Esophagus muscularis mucosa (tissue), 4 donors: ENCODE measurements at regions not wholly inside any gene's neighbourhood (a gene's known extent, or its start where the extent isn't known, plus 50 kb on each side); places are given as distances from the start of the nearest gene placed in this dataset.

Source experiments
- DNase-seq: peaks from one replicate; pipeline ENCODE4 v3.0.0-alpha.2; 2017; ENCODE audit errors: extremely low spot score
- H3K27ac ChIP-seq, 4 donors: fragments of 200-600 bp; sonication (generic); replicated peaks in 1 of 4; 1 replicate in 3 of 4; 2 replicates in 1 of 4; pipeline ENCODE4 v1.5.1; 2016 to 2019; ENCODE audit warnings: mild to moderate bottlenecking in 1 of 4
- H3K27me3 ChIP-seq, 4 donors: fragments of 200-600 bp; sonication (generic); one replicate each; pipeline versions ENCODE4 v1.5.1 to v1.6.0; 2016 to 2019
- H3K36me3 ChIP-seq, 4 donors: fragments of 200-600 bp; sonication (generic); one replicate each; pipeline ENCODE4 v1.5.1; 2016 to 2019
- H3K4me1 ChIP-seq, 4 donors: fragments of 200-600 bp; sonication (generic); one replicate each; pipeline ENCODE4 v1.5.1; 2016 to 2019
- H3K4me3 ChIP-seq, 4 donors: fragments of 200-600 bp; sonication (generic); 1 replicate in 2 of 4; 2 replicates in 2 of 4; pipeline ENCODE4 v1.5.1; 2016 to 2019; ENCODE audit warnings: mild to moderate bottlenecking in 4 of 4, moderate library complexity in 1 of 4
- H3K9me3 ChIP-seq, 4 donors: fragments of 200-600 bp; sonication (generic); 1 replicate in 3 of 4; 2 replicates in 1 of 4; pipeline ENCODE4 v1.5.1; 2016 to 2019
- CTCF ChIP-seq, 3 experiments: fragments of 200-600 bp in 2 of 3; fragments of 450-650 bp in 1 of 3; sonication (generic) in 2 of 3; IDR thresholded peaks; one replicate each; pipeline ENCODE4 v1.5.1; 2017 to 2019; ENCODE audit warnings: antibody characterized with exemption in 3 of 3, mild to moderate bottlenecking in 2 of 3, moderate library complexity in 1 of 3
- EP300 ChIP-seq: sonication (generic); formaldehyde crosslinking; IDR thresholded peaks from one replicate; pipeline ENCODE4 v1.6.1; 2017; ENCODE audit warnings: antibody characterized with exemption
- POLR2A ChIP-seq: fragments of 450-650 bp; IDR thresholded peaks from one replicate; pipeline ENCODE4 v1.6.1; 2017; ENCODE audit warnings: antibody characterized with exemption, moderate library complexity, mild to moderate bottlenecking, low read depth
- POLR2AphosphoS5 ChIP-seq, 2 donors: sonication (generic); formaldehyde crosslinking; IDR thresholded peaks; one replicate each; pipeline ENCODE4 v1.6.1; 2017; ENCODE audit warnings: antibody characterized with exemption in 2 of 2
- WGBS: methylation state at CpG from one replicate; pipeline ENCODE4 v1.1.5; 2018; 5-methylcytosine and 5-hydroxymethylcytosine counted together
- intact Hi-C: fragments of 100-400 bp; cut with DNase I; formaldehyde crosslinking; loops from one replicate; pipeline ENCODE4 v1.15.1; 2023

- DNase-seq = no peak
- no peak overlapping the region for H3K4me3 ChIP-seq
- H3K4me1 ChIP-seq = peaks cover 0 to 8% (median 7%) of the 10 kb centered on the region in 4 donors
- intact Hi-C loops = loop anchor here (2.0 to 10.0 kb wide), 2 partner anchors 160 to 220 kb away; no protein-coding TSS in a partner anchor
- WGBS = 19% methylated on average over 18 of the region's 18 CpGs
- no peaks in the 10 kb centered on the region for H3K36me3 ChIP-seq
- TF ChIP-seq POLR2A = no peak
- TF ChIP-seq CTCF (IDR thresholded peaks at IDR 0.05) = peak; percentile 55 to 70 (median 58)
- H3K27me3 ChIP-seq = peaks cover 0 to 43% (median 2%) of the 10 kb centered on the region in 4 donors
- H3K9me3 ChIP-seq = no peaks in the 10 kb centered on the region
- no peak overlapping the region for H3K27ac ChIP-seq
Measured at GRCh38 chr20:20824924-20825584, 112.6 kb upstream of the RALGAPA2 start.

DNA sequence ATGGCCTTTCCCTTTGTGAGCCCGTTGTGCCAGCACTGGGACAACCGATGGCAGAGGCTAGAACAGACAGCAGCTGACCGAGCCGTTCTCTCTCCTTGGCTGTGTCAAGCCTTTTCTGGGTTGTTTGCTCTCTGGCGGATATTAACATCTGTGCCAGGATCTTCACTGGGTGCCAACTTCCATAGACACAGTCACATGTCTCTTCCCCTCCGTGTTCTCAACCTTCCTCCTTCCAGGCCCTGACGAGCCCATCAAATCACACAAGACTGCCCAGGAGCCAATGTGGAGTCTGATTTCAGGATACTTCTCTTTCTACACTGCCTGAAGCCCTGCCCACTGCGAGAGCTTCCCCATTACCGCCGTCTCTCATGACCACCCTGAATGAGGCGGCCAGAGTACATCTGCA is 111.0 kb upstream of the RALGAPA2 start:
- intact Hi-C loops = loop anchor here (10.0 kb wide), 1 partner anchor 219 kb away; no protein-coding TSS in a partner anchor
- Histone ChIP-seq H3K27me3 (peaks cover 0 to 44% (median 2%) of the 10 kb centered on the region in 4 donors), H3K9me3 (no peaks in the 10 kb centered on the region), H3K27ac (no peak overlapping the region), H3K4me1 (peaks cover 0 to 8% (median 7%) of the 10 kb centered on the region in 4 donors), H3K36me3 (no peaks in the 10 kb centered on the region), H3K4me3 (no peak overlapping the region)
- DNase-seq = no peak
- WGBS = 80% methylated on average over 11 of the region's 11 CpGs
- no peak for TF ChIP-seq POLR2AphosphoS5 (IDR thresholded peaks at IDR 0.05)
- no peak for TF ChIP-seq CTCF (IDR thresholded peaks at IDR 0.05)
- TF ChIP-seq EP300 = no peak
- no peak for TF ChIP-seq POLR2A

- Histone ChIP-seq H3K27me3 (peaks cover 0 to 34% (median 2%) of the 10 kb centered on the region in 4 donors), H3K27ac (no peak overlapping the region), H3K9me3 (no peaks in the 10 kb centered on the region), H3K36me3 (no peaks in the 10 kb centered on the region), H3K4me1 (peaks cover 0 to 8% (median 7%) of the 10 kb centered on the region in 4 donors), H3K4me3 (no peak overlapping the region)
- intact Hi-C loops = loop anchor here (10.0 kb wide), 1 partner anchor 217 kb away; no protein-coding TSS in a partner anchor
- TF ChIP-seq EP300 = no peak
- no peak for TF ChIP-seq POLR2A
- TF ChIP-seq CTCF (IDR thresholded peaks at IDR 0.05) = no peak
- no peak for TF ChIP-seq POLR2AphosphoS5 (IDR thresholded peaks at IDR 0.05)
- no peak for DNase-seq
- WGBS = 71% methylated on average over 12 of the region's 12 CpGs
Measured at GRCh38 chr20:20821484-20822260, 109.2 kb upstream of the RALGAPA2 start.

- intact Hi-C loops = loop anchor here (10.0 kb wide), 1 partner anchor 216 kb away; no protein-coding TSS in a partner anchor
- WGBS = 58% methylated on average over 9 of the region's 9 CpGs
- TF ChIP-seq CTCF (IDR thresholded peaks at IDR 0.05) = no peak
- no peak for TF ChIP-seq POLR2AphosphoS5 (IDR thresholded peaks at IDR 0.05)
- TF ChIP-seq EP300 = no peak
- TF ChIP-seq POLR2A = no peak
- Histone ChIP-seq H3K27me3 (peaks cover 0 to 28% (median 2%) of the 10 kb centered on the region in 4 donors), H3K36me3 (no peaks in the 10 kb centered on the region), H3K27ac (no peak overlapping the region), H3K4me3 (no peak overlapping the region), H3K9me3 (no peaks in the 10 kb centered on the region), H3K4me1 (peaks cover 0 to 8% (median 7%) of the 10 kb centered on the region in 4 donors)
- DNase-seq = no peak
Measured at GRCh38 chr20:20820785-20821483, 108.5 kb upstream of the RALGAPA2 start.
